Activated T-cell treated with anti-CD3 and anti-CD28 coated beads, Interleukin-2, amount 50 U/mL, for 72 hours (primary cell): ENCODE measurements at regions not wholly inside any gene's neighbourhood (a gene's known extent, or its start where the extent isn't known, plus 50 kb on each side); places are given as distances from the start of the nearest gene placed in this dataset.

ENCODE experiments used
- ATAC-seq, 2 donors: fragments of 150-1000 bp; cut with Tn5 transposase; replicated peaks in 1 of 2; 2 replicates each; pipeline ENCODE4 v1.10.0; 2021; ENCODE audit warnings: moderate library complexity in 2 of 2, mild to moderate bottlenecking in 1 of 2
- DNase-seq, 2 donors: peaks; one replicate each; pipeline ENCODE4 v3.0.0; 2021 to 2022; ENCODE audit warnings: mixed read lengths in 1 of 2
- H3K27ac Mint-ChIP-seq: one replicate; pipeline ENCODE4 v1.8.0; 2022; ENCODE audit warnings: mild to moderate bottlenecking, moderate library complexity, mixed read lengths
- H3K27me3 Mint-ChIP-seq: one replicate; pipeline ENCODE4 v1.8.0; 2022; ENCODE audit warnings: low read depth, mixed read lengths
- H3K36me3 Mint-ChIP-seq, 2 donors: one replicate each; pipeline ENCODE4 v1.8.0; 2022; ENCODE audit warnings: mixed read lengths in 2 of 2, mild to moderate bottlenecking in 1 of 2; ENCODE audit not compliant: insufficient read depth in 2 of 2
- H3K4me1 Mint-ChIP-seq: one replicate; pipeline ENCODE4 v1.8.0; 2022; ENCODE audit warnings: low read depth, mixed read lengths
- H3K4me3 Mint-ChIP-seq, 2 donors: one replicate each; pipeline ENCODE4 v1.8.0; 2022; ENCODE audit warnings: mild to moderate bottlenecking in 2 of 2, mixed read lengths in 2 of 2, moderate library complexity in 2 of 2
- H3K9me3 Mint-ChIP-seq, 2 donors: one replicate each; pipeline ENCODE4 v1.8.0; 2022; ENCODE audit warnings: mixed read lengths in 2 of 2

- no peak for ATAC-seq
- Mint-ChIP-seq H3K4me3 (no peak overlapping the region), H3K36me3 (no peaks in the 10 kb centered on the region), H3K4me1 (peaks cover 2% of the 10 kb centered on the region), H3K27ac (no peak overlapping the region), H3K27me3 (peaks cover 6% of the 10 kb centered on the region), H3K9me3 (no peaks in the 10 kb centered on the region)
- DNase-seq: no peak
These were observed 56.6 kb upstream of the CALM2 start for GRCh38 chr2:47232738-47233415.

- DNase-seq (no peak), ATAC-seq (no peak)
- peaks cover 6% of the 10 kb centered on the region for H3K27me3 Mint-ChIP-seq
- H3K4me3 Mint-ChIP-seq: no peak overlapping the region
- no peak overlapping the region for H3K27ac Mint-ChIP-seq
- no peaks in the 10 kb centered on the region for H3K4me1 Mint-ChIP-seq
- H3K36me3 Mint-ChIP-seq: no peaks in the 10 kb centered on the region
- no peaks in the 10 kb centered on the region for H3K9me3 Mint-ChIP-seq
These were observed 54.1 kb upstream of the CALM2 start for GRCh38 chr2:47230418-47230817.

- peaks cover 6% of the 10 kb centered on the region for H3K27me3 Mint-ChIP-seq
- H3K4me3 Mint-ChIP-seq: no peak overlapping the region
- DNase-seq: no peak
- no peak for ATAC-seq
- H3K9me3 Mint-ChIP-seq: no peaks in the 10 kb centered on the region
- no peaks in the 10 kb centered on the region for H3K4me1 Mint-ChIP-seq
- no peaks in the 10 kb centered on the region for H3K36me3 Mint-ChIP-seq
- no peak overlapping the region for H3K27ac Mint-ChIP-seq
These were observed 51.4 kb upstream of the CALM2 start for GRCh38 chr2:47227532-47228279.

GRCh38 chr2:47226923-47227220, 50.6 kb upstream of the CALM2 start:
- no peaks in the 10 kb centered on the region for H3K9me3 Mint-ChIP-seq
- H3K4me1 Mint-ChIP-seq: no peaks in the 10 kb centered on the region
- H3K4me3 Mint-ChIP-seq: no peak overlapping the region
- H3K36me3 Mint-ChIP-seq: no peaks in the 10 kb centered on the region
- H3K27ac Mint-ChIP-seq: no peak overlapping the region
- peaks cover 6% of the 10 kb centered on the region for H3K27me3 Mint-ChIP-seq
- ATAC-seq (no peak), DNase-seq (no peak)

GRCh38 chr2:47226132-47226922, 50.0 kb upstream of the CALM2 start:
- Mint-ChIP-seq H3K27ac (no peak overlapping the region), H3K9me3 (no peaks in the 10 kb centered on the region), H3K36me3 (no peaks in the 10 kb centered on the region), H3K4me3 (no peak overlapping the region), H3K27me3 (peaks cover 6% of the 10 kb centered on the region), H3K4me1 (no peaks in the 10 kb centered on the region)
- DNase-seq (no peak), ATAC-seq (no peak)
